22Rv1 (cell line): ENCODE measurements at regions not wholly inside any gene's neighbourhood (a gene's known extent, or its start where the extent isn't known, plus 50 kb on each side); places are given as distances from the start of the nearest gene placed in this dataset.

Experiments
- H3K27ac ChIP-seq: fragments of 450-650 bp; 2 replicates; pipeline ENCODE4 v1.5.1; 2017
- ZFX ChIP-seq: fragments of 450-650 bp; IDR thresholded peaks from 2 replicates; pipeline ENCODE4 v1.6.1; 2017; ENCODE audit warnings: antibody characterized with exemption, borderline replicate concordance
- TF ChIP-seq, protein P1 (sequence below): fragments of 450-650 bp; IDR thresholded peaks from 2 replicates; pipeline ENCODE4 v1.5.1; 2017; ENCODE audit warnings: mild to moderate bottlenecking

DNA sequence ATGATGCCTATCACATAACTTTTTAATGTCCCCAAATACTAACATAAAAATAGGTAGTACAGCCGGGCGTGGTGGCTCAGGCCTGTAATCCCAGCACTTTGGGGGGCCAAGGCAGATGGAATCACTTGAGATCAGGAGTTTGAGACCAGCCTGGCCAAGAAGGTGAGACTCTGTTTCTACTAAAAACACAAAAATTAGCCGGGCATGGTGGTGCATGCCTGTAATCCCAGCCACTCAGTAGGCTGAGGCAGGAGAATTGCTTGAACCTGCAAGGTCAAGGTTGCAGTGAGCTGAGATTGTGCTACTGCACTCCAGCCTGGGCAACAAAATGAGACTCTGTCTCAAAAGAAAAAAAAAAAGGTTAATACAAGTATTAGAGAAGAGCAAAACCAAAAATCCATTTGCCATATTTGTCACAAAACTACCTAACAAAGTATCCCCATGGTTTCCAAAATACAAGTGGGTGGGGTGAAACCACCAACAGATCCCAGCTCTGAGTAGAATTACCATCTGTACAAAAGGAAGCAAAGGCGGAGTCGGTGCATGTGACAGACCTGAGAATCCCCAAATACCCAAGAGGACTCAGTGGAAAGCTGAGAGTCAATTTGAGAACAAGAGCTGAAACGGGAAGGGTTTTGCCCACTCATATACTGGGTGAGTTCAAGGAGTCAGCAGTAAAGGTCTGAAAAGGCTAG lies 113.2 kb downstream of the TOMM20 start:
- H3K27ac ChIP-seq = no peak overlapping the region
- no peak for TF ChIP-seq ZFX
- TF ChIP-seq, protein P1, sequence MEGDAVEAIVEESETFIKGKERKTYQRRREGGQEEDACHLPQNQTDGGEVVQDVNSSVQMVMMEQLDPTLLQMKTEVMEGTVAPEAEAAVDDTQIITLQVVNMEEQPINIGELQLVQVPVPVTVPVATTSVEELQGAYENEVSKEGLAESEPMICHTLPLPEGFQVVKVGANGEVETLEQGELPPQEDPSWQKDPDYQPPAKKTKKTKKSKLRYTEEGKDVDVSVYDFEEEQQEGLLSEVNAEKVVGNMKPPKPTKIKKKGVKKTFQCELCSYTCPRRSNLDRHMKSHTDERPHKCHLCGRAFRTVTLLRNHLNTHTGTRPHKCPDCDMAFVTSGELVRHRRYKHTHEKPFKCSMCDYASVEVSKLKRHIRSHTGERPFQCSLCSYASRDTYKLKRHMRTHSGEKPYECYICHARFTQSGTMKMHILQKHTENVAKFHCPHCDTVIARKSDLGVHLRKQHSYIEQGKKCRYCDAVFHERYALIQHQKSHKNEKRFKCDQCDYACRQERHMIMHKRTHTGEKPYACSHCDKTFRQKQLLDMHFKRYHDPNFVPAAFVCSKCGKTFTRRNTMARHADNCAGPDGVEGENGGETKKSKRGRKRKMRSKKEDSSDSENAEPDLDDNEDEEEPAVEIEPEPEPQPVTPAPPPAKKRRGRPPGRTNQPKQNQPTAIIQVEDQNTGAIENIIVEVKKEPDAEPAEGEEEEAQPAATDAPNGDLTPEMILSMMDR = no peak

DNA sequence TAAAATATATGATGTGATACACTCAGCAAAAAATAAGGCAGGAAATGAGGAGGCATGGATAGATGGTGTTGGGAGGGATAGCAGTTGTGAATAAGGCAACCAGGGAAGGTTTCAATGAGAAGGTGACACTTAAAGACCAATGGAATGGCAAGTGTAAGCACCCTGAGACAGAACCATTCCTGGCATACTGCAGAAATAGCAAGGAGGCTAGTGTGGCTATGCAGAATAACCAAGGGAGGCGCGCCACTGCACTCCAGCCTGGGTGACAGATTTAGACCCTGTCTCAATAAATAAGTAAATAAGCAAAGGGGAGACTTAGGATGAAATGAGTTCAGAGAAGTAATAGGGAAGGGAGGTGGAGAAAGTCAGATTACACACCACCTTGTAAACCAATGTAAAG lies 113.9 kb downstream of the TOMM20 start:
- H3K27ac ChIP-seq = no peak overlapping the region
- TF ChIP-seq, protein P1 = no peak
- TF ChIP-seq ZFX = no peak

DNA sequence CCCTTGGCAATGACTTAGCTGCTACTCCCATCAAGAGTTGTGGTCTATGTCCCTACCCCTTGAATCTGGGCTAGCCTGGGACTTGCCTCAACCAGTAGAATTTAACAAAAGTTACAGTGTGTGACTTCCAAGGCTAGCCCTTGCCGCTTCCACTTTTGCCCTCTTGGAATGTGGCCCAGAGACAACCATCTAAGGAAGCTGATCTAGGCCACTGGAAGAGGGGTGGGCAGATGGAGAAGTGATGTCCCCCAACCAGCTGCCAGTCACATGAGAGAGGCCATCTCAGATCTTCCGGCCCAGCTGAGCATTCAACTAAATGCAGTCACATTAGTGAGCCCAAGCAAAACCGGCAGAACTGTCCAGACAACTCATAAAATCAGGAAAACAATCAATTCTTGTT lies 115.1 kb downstream of the TOMM20 start:
- TF ChIP-seq ZFX = no peak
- TF ChIP-seq, protein P1 = no peak
- no peak overlapping the region for H3K27ac ChIP-seq

- no peak overlapping the region for H3K27ac ChIP-seq
- TF ChIP-seq, protein P1 = no peak
- no peak for TF ChIP-seq ZFX
Measured at GRCh38 chr1:235012436-235013210, 116.0 kb downstream of the TOMM20 start.

- H3K27ac ChIP-seq = no peak overlapping the region
- TF ChIP-seq ZFX = no peak
- TF ChIP-seq, protein P1 = no peak
Measured at GRCh38 chr1:235011599-235012435, 116.8 kb downstream of the TOMM20 start.

DNA sequence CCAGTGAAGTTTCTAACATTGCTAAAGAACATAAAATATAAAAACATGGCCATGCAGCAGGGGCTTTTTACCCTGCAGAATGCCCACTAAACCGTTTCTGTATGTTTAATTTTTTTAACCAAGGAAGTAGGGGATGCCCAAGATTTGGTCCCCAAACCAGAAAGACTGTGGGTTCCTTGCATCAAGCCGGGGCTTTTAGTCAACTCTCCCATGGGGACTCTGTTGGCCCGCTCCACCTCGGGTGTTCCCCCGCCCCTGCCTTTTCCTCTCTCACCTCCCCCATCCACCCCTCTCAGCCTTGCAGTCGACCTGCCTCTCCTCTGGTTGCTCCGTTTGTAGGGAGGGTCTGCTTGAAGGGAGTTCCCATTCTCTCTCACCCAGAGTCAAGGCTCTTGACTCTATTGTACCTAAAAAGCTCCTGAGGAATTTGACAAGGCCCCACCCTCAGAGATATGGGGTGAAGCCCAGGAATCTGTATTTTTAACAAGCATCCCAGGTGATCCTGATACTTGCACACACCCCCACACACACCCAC lies 117.5 kb downstream of the TOMM20 start:
- TF ChIP-seq, protein P1 = no peak
- no peak for TF ChIP-seq ZFX
- H3K27ac ChIP-seq = no peak overlapping the region
